HCT116 (cell line): ENCODE measurements at regions not wholly inside any gene's neighbourhood (a gene's known extent, or its start where the extent isn't known, plus 50 kb on each side); places are given as distances from the start of the nearest gene placed in this dataset.
"Not testable (repeated sequence)": the region's sequence is repeated elsewhere in the genome, so short reads cannot be mapped to it uniquely, and the experiment has no call there.

Source experiments
- ATAC-seq: fragments of 200-7000 bp; cut with Tn5 transposase; 2 replicates; pipeline ENCODE4 v1.9.1; 2020; ENCODE audit warnings: mild to moderate bottlenecking, moderate library complexity
- BruUV-seq: library from RNA; stranded (reverse); fragments of 400-500 nt; replicated peaks from 2 replicates; lab custom pipeline; 2021; lab: Mats Ljungman, UMichigan
- CTCF ChIA-PET: fragments of 300-600 bp; sonication (Branson Sonifier 250); formaldehyde crosslinking; loops from one replicate; lab custom pipeline; 2021; ENCODE audit warnings: antibody characterized with exemption; lab: Charles Lee
- POLR2A ChIA-PET: fragments of 300-600, 350-600 bp; sonication (Branson Sonifier 250); formaldehyde crosslinking; loops from one replicate; lab custom pipeline; 2021; ENCODE audit warnings: antibody characterized with exemption; lab: Charles Lee
- RAD21 ChIA-PET, 2 experiments: fragments of 300-600 bp; sonication (Branson Sonifier 250); formaldehyde crosslinking; loops; one replicate each; lab custom pipeline; 2023; ENCODE audit warnings: low total read pairs in 2 of 2; ENCODE audit not compliant: uncharacterized antibody in 2 of 2, unreplicated experiment in 2 of 2, low non-redundant PET in 1 of 2; lab: Charles Lee
- DNase-seq: peaks from one replicate; pipeline ENCODE4 v3.0.0-alpha.2; 2010; ENCODE audit warnings: low read depth, low spot score
- H2AFZ ChIP-seq: fragments of 200-600 bp; shearing (Covaris generic), sonication (generic); 2 replicates; pipeline ENCODE4 v1.6.1; 2017; ENCODE audit warnings: low read depth, mixed run types, mixed read lengths, antibody characterized with exemption, low read length; ENCODE audit not compliant: poor library complexity, severe bottlenecking
- H3K27ac ChIP-seq: 2 replicates; pipeline ENCODE4 v1.5.1; 2012; ENCODE audit warnings: low read depth, low read length
- H3K27me3 ChIP-seq: fragments of 200-600 bp; sonication (generic); 2 replicates; pipeline ENCODE4 v1.6.1; 2016; ENCODE audit warnings: mixed run types, low read length, mixed read lengths; ENCODE audit not compliant: insufficient read depth
- H3K36me3 ChIP-seq, 2 experiments: fragments of 200-500 bp in 1 of 2; fragments of 200-600 bp in 1 of 2; sonication (Bioruptor generic) in 1 of 2; sonication (generic) in 1 of 2; 2 replicates each; pipeline versions ENCODE4 v1.5.1 to v1.6.1; 2014 to 2016; ENCODE audit warnings: low read length in 2 of 2, inconsistent platforms in 1 of 2, mixed read lengths in 1 of 2, mixed run types in 1 of 2; ENCODE audit not compliant: insufficient read depth in 2 of 2, control insufficient read depth in 1 of 2
- H3K4me1 ChIP-seq, 2 experiments: fragments of 200-600 bp in 1 of 2; sonication (generic) in 1 of 2; 2 replicates each; pipeline versions ENCODE4 v1.5.1 to v1.6.1; 2012 to 2017; ENCODE audit warnings: low read length in 2 of 2, inconsistent platforms in 1 of 2, mild to moderate bottlenecking in 1 of 2, mixed read lengths in 1 of 2, mixed run types in 1 of 2, moderate library complexity in 1 of 2; ENCODE audit not compliant: insufficient read depth in 2 of 2, control insufficient read depth in 1 of 2
- H3K4me2 ChIP-seq: fragments of 200-600 bp; sonication (generic); 2 replicates; pipeline ENCODE4 v1.6.1; 2017; ENCODE audit warnings: mixed run types, low read length, mixed read lengths
- H3K4me3 ChIP-seq, 2 experiments: fragments of 200-600 bp in 1 of 2; sonication (generic) in 1 of 2; replicated peaks in 1 of 2; 2 replicates each; pipeline ENCODE4 v1.5.1; 2011 to 2016; ENCODE audit warnings: low read length in 2 of 2, control low read depth in 1 of 2, low read depth in 1 of 2, mild to moderate bottlenecking in 1 of 2, mixed read lengths in 1 of 2, mixed run types in 1 of 2
- H3K79me2 ChIP-seq: fragments of 200-600 bp; sonication (generic); 2 replicates; pipeline ENCODE4 v1.6.1; 2017; ENCODE audit warnings: mild to moderate bottlenecking, mixed run types, low read length, moderate library complexity, mixed read lengths; ENCODE audit not compliant: insufficient read depth
- H3K9ac ChIP-seq: fragments of 200-600 bp; sonication (generic); 2 replicates; pipeline ENCODE4 v1.6.1; 2016; ENCODE audit warnings: low read length, mixed read lengths
- H3K9me2 ChIP-seq: fragments of 200-600 bp; sonication (generic), shearing (Covaris generic); 2 replicates; pipeline ENCODE4 v1.6.1; 2017; ENCODE audit warnings: mixed run types, mild to moderate bottlenecking, moderate library complexity; ENCODE audit not compliant: insufficient read depth
- H3K9me3 ChIP-seq, 2 experiments: fragments of 200-500 bp in 1 of 2; fragments of 200-600 bp in 1 of 2; sonication (Bioruptor generic) in 1 of 2; sonication (generic) in 1 of 2; 2 replicates each; pipeline ENCODE4 v1.6.1; 2014 to 2017; ENCODE audit warnings: low read length in 2 of 2, mixed read lengths in 2 of 2, inconsistent platforms in 1 of 2, low read depth in 1 of 2, mild to moderate bottlenecking in 1 of 2, mixed run types in 1 of 2, moderate library complexity in 1 of 2; ENCODE audit not compliant: control insufficient read depth in 1 of 2, insufficient read depth in 1 of 2
- H4K20me1 ChIP-seq: fragments of 200-600 bp; sonication (generic), shearing (Covaris generic); 2 replicates; pipeline ENCODE4 v1.6.1; 2017; ENCODE audit warnings: mixed run types, mild to moderate bottlenecking, moderate library complexity; ENCODE audit not compliant: insufficient read depth
- CEBPB ChIP-seq: IDR thresholded peaks from 2 replicates; pipeline ENCODE4 v1.6.1; 2012; ENCODE audit warnings: low read depth
- ELF1 ChIP-seq: IDR thresholded peaks from 2 replicates; pipeline ENCODE4 v1.6.1; 2012; ENCODE audit warnings: low read depth, borderline replicate concordance
- EZH2phosphoT487 ChIP-seq: fragments of 200-600 bp; IDR thresholded peaks from 2 replicates; pipeline ENCODE4 v1.6.1; 2018; ENCODE audit warnings: antibody characterized with exemption, borderline replicate concordance
- FOSL1 ChIP-seq: IDR thresholded peaks from 2 replicates; pipeline ENCODE4 v1.6.1; 2012; ENCODE audit warnings: low read depth
- SIN3A ChIP-seq: IDR thresholded peaks from 2 replicates; pipeline ENCODE4 v1.6.1; 2012; ENCODE audit warnings: low read depth
- TCF7L2 ChIP-seq: IDR thresholded peaks from 2 replicates; pipeline ENCODE4 v1.7.0; 2011; ENCODE audit warnings: borderline replicate concordance, inconsistent platforms; ENCODE audit not compliant: insufficient read depth, insufficient read length; ENCODE audit errors: extremely low read depth
- ZFX ChIP-seq: fragments of 450-650 bp; IDR thresholded peaks from 2 replicates; pipeline ENCODE4 v1.6.1; 2017
- intact Hi-C: fragments of 100-400 bp; cut with micrococcal nuclease; formaldehyde crosslinking; loops from 2 replicates; pipeline ENCODE4 v1.10.0; 2022

DNA sequence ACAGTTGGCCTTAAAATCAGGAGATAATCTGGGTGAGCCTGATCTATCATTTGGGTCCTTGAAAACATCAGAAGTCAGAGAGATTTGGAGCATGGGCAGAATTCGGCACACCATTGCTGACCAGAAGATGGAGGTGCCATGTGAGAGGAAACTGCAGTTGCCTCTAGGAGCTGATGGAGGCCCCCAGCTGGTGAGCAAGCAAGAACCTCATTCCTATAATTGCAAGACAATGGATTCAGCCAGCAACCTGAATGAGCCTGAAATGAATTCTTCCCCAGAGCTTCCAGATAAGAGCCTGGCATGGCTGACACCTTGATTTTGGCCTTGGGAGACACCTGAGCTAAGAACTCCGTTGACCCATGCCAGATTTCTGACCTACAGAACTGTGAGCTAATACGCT lies 76.3 kb upstream of the FYN start:
- Histone ChIP-seq H3K79me2 (no peaks in the 10 kb centered on the region), H3K36me3 (no peaks in the 10 kb centered on the region), H3K4me1 (peaks cover 0 to 12% of the 10 kb centered on the region in 2 experiments; a peak in 1 of 4 replicates), H3K4me3 (no peak overlapping the region), H3K9me3 (no peaks in the 10 kb centered on the region), H3K27ac (no peak overlapping the region), H4K20me1 (no peaks in the 10 kb centered on the region), H2AFZ (no peak overlapping the region), H3K27me3 (no peaks in the 10 kb centered on the region), H3K4me2 (no peak overlapping the region), H3K9me2 (no peaks in the 10 kb centered on the region), H3K9ac (no peak overlapping the region)
- ChIA-PET RAD21 (no interaction called here), POLR2A (no interaction called here), CTCF (interaction anchor here (1.1 kb wide), 1 partner anchor 24 kb away, joined by 4 read pairs; no protein-coding TSS in a partner anchor)
- intact Hi-C loops, result no loop called here
- TF ChIP-seq CEBPB (no peak), FOSL1 (no peak), TCF7L2 (no peak), ELF1 (no peak), ZFX (no peak), SIN3A (no peak), EZH2phosphoT487 (no peak)
- DNase-seq (no peak), ATAC-seq (no peak)
- no TSS peak for BruUV-seq

DNA sequence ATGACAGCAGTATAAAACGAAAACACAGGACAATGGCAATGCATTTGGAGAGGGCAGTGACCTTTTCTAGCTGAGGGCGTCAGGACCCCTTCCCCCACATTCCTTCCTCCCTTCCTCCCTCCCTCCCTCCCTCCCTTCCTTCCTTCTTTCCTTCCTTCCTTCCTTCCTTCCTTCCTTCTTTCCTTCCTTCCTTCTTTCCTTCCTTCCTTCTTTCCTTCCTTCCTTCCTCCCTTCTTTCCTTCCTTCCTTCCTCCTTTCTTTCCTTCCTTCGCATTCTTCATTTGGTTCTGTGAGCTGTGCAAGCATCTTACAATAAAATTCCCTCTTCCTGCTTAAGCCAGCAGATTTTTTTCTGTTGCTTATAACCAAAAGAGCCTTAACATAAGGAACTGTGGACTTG lies 76.7 kb upstream of the FYN start:
- DNase-seq, result not testable (repeated sequence)

More for the DNA sequence above, 76.7 kb upstream of the FYN start:
- H3K27ac ChIP-seq, H3K9ac ChIP-seq, BruUV-seq, ATAC-seq, POLR2A ChIA-PET, H3K9me2 ChIP-seq, H3K36me3 ChIP-seq, H2AFZ ChIP-seq, H3K27me3 ChIP-seq, H3K4me3 ChIP-seq, intact Hi-C loops, H3K4me2 ChIP-seq, RAD21 ChIA-PET, H3K9me3 ChIP-seq, H3K79me2 ChIP-seq, H4K20me1 ChIP-seq: not testable (repeated sequence)
- CTCF ChIA-PET, result interaction anchor here (1.1 kb wide), 1 partner anchor 23 kb away, joined by 4 read pairs; no protein-coding TSS in a partner anchor
- H3K4me1 ChIP-seq, result peaks cover 0 to 12% of the 10 kb centered on the region in 2 experiments; a peak in 1 of 4 replicates
